A549 (cell line): ENCODE measurements at regions not wholly inside any gene's neighbourhood (a gene's known extent, or its start where the extent isn't known, plus 50 kb on each side); places are given as distances from the start of the nearest gene placed in this dataset.

ENCODE experiments used
- ATAC-seq, 2 experiments: fragments of 200-7000 bp in 1 of 2; fragments of >200 bp in 1 of 2; cut with Nextera tagmentation in 1 of 2; cut with Tn5 transposase in 1 of 2; 3 replicates each; pipeline versions ENCODE4 v1.8.0 to v1.9.1; 2018 to 2020; ENCODE audit warnings: mild to moderate bottlenecking in 1 of 2, moderate library complexity in 1 of 2
- CTCF ChIA-PET: fragments of 300-600 bp; sonication (Branson Sonifier 250); formaldehyde crosslinking; extraction: SDS; loops from one replicate; lab custom pipeline; 2021; ENCODE audit warnings: antibody characterized with exemption, inconsistent platforms; lab: Yijun Ruan, JAX
- POLR2A ChIA-PET: fragments of 350-600 bp; formaldehyde crosslinking; extraction: SDS; loops from one replicate; lab custom pipeline; 2021; ENCODE audit warnings: antibody characterized with exemption, inconsistent platforms; lab: Yijun Ruan, JAX
- DNase-seq, 2 experiments: peaks; one replicate each; pipeline versions ENCODE4 v3.0.0 to v3.0.0-alpha.2; 2011 to 2016; ENCODE audit warnings: low read depth in 1 of 2, low spot score in 1 of 2
- FAIRE-seq: peaks from 2 replicates; lab custom pipeline; 2011; peaks lifted over from hg19 to GRCh38; lab: Jason Lieb, UNC
- H3K27ac ChIP-seq, 2 experiments: fragments of >200 bp; sonication (Bioruptor Twin); formaldehyde crosslinking; 3 replicates each; pipeline ENCODE4 v1.5.1; 2016 to 2017
- H3K4me1 ChIP-seq: fragments of >200 bp; sonication (Bioruptor Twin); formaldehyde crosslinking; 3 replicates; pipeline ENCODE4 v1.6.1; 2016
- H3K4me2 ChIP-seq: fragments of >200 bp; sonication (Bioruptor Twin); formaldehyde crosslinking; 3 replicates; pipeline ENCODE4 v1.6.1; 2016
- H3K4me3 ChIP-seq: fragments of >200 bp; sonication (Bioruptor Twin); formaldehyde crosslinking; 3 replicates; pipeline ENCODE4 v1.5.1; 2016
- H3K9me3 ChIP-seq: fragments of >200 bp; sonication (Bioruptor Twin); formaldehyde crosslinking; 3 replicates; pipeline ENCODE4 v1.6.1; 2016
- BHLHE40 ChIP-seq: IDR thresholded peaks from 2 replicates; pipeline ENCODE4 v1.6.1; 2012; ENCODE audit warnings: low read depth, low read length, inconsistent platforms
- CHD2 ChIP-seq: fragments of 150-350 bp; IDR thresholded peaks from 2 replicates; pipeline ENCODE4 v1.6.1; 2014; ENCODE audit warnings: low read length; ENCODE audit not compliant: partially characterized antibody
- CHD4 ChIP-seq: fragments of 200-600 bp; sonication (generic); IDR thresholded peaks from 2 replicates; pipeline ENCODE4 v1.6.1; 2016; ENCODE audit warnings: antibody characterized with exemption, mild to moderate bottlenecking, borderline replicate concordance
- FOSL2 ChIP-seq, 2 experiments: fragments of 450-650 bp in 1 of 2; fragments of >200 bp in 1 of 2; sonication (Bioruptor Twin) in 1 of 2; formaldehyde crosslinking; IDR thresholded peaks; 2 replicates each; pipeline versions ENCODE4 v1.5.0 to v1.6.1; 2016 to 2020; ENCODE audit warnings: mild to moderate bottlenecking in 1 of 2, moderate library complexity in 1 of 2
- FOXS1 ChIP-seq: fragments of 250-450 bp; sonication (Bioruptor Pico); IDR thresholded peaks from 2 replicates; pipeline ENCODE4 v1.5.0; 2020; ENCODE audit warnings: mild to moderate bottlenecking, moderate library complexity
- HOXB13 ChIP-seq: fragments of 250-450 bp; sonication (Bioruptor Pico); IDR thresholded peaks from 2 replicates; pipeline ENCODE4 v1.5.0; 2020; ENCODE audit warnings: low read depth, mild to moderate bottlenecking, moderate library complexity
- JUNB ChIP-seq: fragments of >200 bp; sonication (Bioruptor Twin); formaldehyde crosslinking; IDR thresholded peaks from 2 replicates; pipeline ENCODE4 v1.6.1; 2016
- KDM1A ChIP-seq: fragments of 200-600 bp; sonication (generic); IDR thresholded peaks from 2 replicates; pipeline ENCODE4 v1.6.1; 2016; ENCODE audit warnings: low read depth, mild to moderate bottlenecking
- KDM5A ChIP-seq: fragments of 200-600 bp; sonication (generic); IDR thresholded peaks from 2 replicates; pipeline ENCODE4 v1.6.1; 2016; ENCODE audit warnings: antibody characterized with exemption, mild to moderate bottlenecking
- MAFK ChIP-seq: fragments of 450-650 bp; IDR thresholded peaks from 2 replicates; pipeline ENCODE4 v1.6.1; 2014; ENCODE audit not compliant: partially characterized antibody
- MAZ ChIP-seq: fragments of 150-350 bp; IDR thresholded peaks from 2 replicates; pipeline ENCODE4 v1.6.1; 2014; ENCODE audit warnings: antibody characterized with exemption, low read depth, low read length, borderline replicate concordance
- NFE2L2 ChIP-seq: fragments of 150-350 bp; conservative IDR thresholded peaks from 2 replicates; pipeline ENCODE4 v1.6.1; 2014; ENCODE audit warnings: low read length
- POLR2A ChIP-seq: IDR thresholded peaks from 2 replicates; pipeline ENCODE4 v1.6.1; 2012; ENCODE audit warnings: mild to moderate bottlenecking, low read length
- RARB ChIP-seq: fragments of 250-450 bp; sonication (Bioruptor Pico); IDR thresholded peaks from 2 replicates; pipeline ENCODE4 v1.8.0; 2021; ENCODE audit warnings: mild to moderate bottlenecking, moderate library complexity
- SMC3 ChIP-seq: fragments of >200 bp; sonication (Bioruptor Twin); formaldehyde crosslinking; IDR thresholded peaks from 3 replicates; pipeline ENCODE4 v1.6.1; 2018; ENCODE audit warnings: inconsistent platforms
- TFCP2L1 ChIP-seq: fragments of 250-450 bp; sonication (Bioruptor Pico); IDR thresholded peaks from 2 replicates; pipeline ENCODE4 v1.5.0; 2021; ENCODE audit warnings: mild to moderate bottlenecking
- TP53 ChIP-seq: fragments of 250-450 bp; sonication (Bioruptor Pico); IDR thresholded peaks from 2 replicates; pipeline ENCODE4 v1.5.0; 2021; ENCODE audit warnings: mild to moderate bottlenecking, moderate library complexity
- ZFP36 ChIP-seq: fragments of 450-650 bp; IDR thresholded peaks from 2 replicates; pipeline ENCODE4 v1.6.1; 2014; ENCODE audit warnings: borderline replicate concordance; ENCODE audit not compliant: partially characterized antibody
- WGBS: methylation state at CpG from one replicate; pipeline ENCODE4 v1.1.6; 2017; ENCODE audit errors: missing lambda C conversion rate; 5-methylcytosine and 5-hydroxymethylcytosine counted together
- TF ChIP-seq, protein P1 (sequence below): IDR thresholded peaks from 2 replicates; pipeline ENCODE4 v1.6.1; 2012
- TF ChIP-seq, protein P2 (sequence below): fragments of 200-600 bp; sonication (generic); IDR thresholded peaks from 2 replicates; pipeline ENCODE4 v1.6.1; 2016; ENCODE audit warnings: antibody characterized with exemption, mild to moderate bottlenecking, moderate library complexity
- TF ChIP-seq, protein P3 (sequence below): fragments of >200 bp; sonication (Bioruptor Twin); formaldehyde crosslinking; IDR thresholded peaks from 3 replicates; pipeline ENCODE4 v1.6.1; 2016
- TF ChIP-seq, protein P4 (sequence below): fragments of 250-450 bp; sonication (Bioruptor Pico); IDR thresholded peaks from 2 replicates; pipeline ENCODE4 v1.5.0; 2021; ENCODE audit warnings: mild to moderate bottlenecking, moderate library complexity, borderline replicate concordance
- TF ChIP-seq, protein P5 (sequence below): IDR thresholded peaks from 2 replicates; pipeline ENCODE4 v1.6.1; 2012; ENCODE audit warnings: low read depth, borderline replicate concordance

DNA sequence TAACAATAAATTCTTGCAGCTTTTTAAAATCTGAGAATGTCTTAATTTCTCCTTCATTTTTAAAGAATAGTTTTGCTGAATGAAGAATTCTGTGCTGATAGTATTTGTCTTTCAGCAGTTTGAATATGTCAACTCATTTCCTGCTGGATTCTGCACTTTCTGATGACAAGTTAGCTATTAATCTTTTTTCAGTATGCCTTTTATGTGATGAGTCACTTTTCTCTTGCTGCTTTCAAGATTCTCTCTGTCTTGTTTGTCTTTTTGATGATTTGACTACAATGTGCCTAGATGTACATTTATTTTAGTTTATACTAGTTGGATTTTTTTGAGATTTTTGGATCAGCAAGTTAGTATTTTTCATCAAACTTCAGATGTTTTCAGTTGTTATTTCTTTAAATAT lies 87.9 kb upstream of the AVPR1A start:
- DNase-seq (peak in 1 of 2 experiments; percentile 46), ATAC-seq (no peak)
- POLR2A ChIA-PET, result no interaction called here
- Histone ChIP-seq H3K4me3 (no peak overlapping the region), H3K4me1 (no peaks in the 10 kb centered on the region)
- CTCF ChIA-PET, result no interaction called here
- no peak for TF ChIP-seq FOSL2 (IDR thresholded peaks at IDR 0.05)
- peak; percentile 65; the same call in 1 of the 2 replicates for TF ChIP-seq FOSL2 (CRISPR knock-in tag; IDR thresholded peaks at IDR 0.05)
- TF ChIP-seq, protein P1, sequence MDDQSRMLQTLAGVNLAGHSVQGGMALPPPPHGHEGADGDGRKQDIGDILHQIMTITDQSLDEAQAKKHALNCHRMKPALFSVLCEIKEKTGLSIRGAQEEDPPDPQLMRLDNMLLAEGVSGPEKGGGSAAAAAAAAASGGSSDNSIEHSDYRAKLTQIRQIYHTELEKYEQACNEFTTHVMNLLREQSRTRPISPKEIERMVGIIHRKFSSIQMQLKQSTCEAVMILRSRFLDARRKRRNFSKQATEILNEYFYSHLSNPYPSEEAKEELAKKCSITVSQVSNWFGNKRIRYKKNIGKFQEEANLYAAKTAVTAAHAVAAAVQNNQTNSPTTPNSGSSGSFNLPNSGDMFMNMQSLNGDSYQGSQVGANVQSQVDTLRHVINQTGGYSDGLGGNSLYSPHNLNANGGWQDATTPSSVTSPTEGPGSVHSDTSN, result no peak
- TF ChIP-seq KDM1A, result no peak
- TF ChIP-seq MAFK, result peak; percentile 57
- TF ChIP-seq, all 56 proteins: peak for 2
- Histone ChIP-seq H3K9me3 (peaks cover 10% of the 10 kb centered on the region; the same call in 2 of the 3 replicates), H3K4me2 (no peak overlapping the region), H3K27ac (no peak overlapping the region)
- FAIRE-seq, result peak; percentile 76

DNA sequence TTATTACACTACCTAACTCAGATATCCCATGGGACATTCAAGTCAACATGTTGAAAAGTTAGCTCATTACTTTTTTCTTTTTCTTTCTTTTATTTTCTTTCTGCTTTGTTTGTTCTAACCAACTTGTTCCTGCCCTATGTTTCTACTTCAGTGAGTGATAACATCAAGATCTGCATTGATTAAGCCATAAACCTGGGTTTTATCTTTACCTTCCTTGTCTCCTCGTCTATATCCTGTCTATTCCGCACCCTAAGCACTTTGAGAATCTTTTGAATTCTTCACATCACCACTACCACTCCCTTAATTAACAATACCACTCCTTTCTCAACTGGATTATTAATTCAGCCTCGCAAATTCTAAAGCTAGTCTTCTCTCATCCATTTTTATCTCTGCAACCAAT lies 81.9 kb upstream of the AVPR1A start:
- H3K4me3 ChIP-seq, result no peak overlapping the region
- DNase-seq (no peak), ATAC-seq (no peak), FAIRE-seq (no peak)
- ChIA-PET CTCF (no interaction called here), POLR2A (no interaction called here)
- WGBS, result 27% methylated on average over 3 of the region's 3 CpGs
- H3K4me1 ChIP-seq, result no peaks in the 10 kb centered on the region
- H3K9me3 ChIP-seq, result 0 out of 3 replicates have a peak, but pooled peaks cover 2% of the 10 kb centered on the region
- TF ChIP-seq JUNB (no peak), HOXB13 (no peak), TP53 (CRISPR knock-in tag) (no peak), KDM1A (no peak), POLR2A (no peak), NFE2L2 (no peak), MAZ (no peak), TFCP2L1 (CRISPR knock-in tag) (no peak), CHD2 (no peak), KDM5A (no peak), SMC3 (no peak), ZFP36 (no peak), RARB (CRISPR knock-in tag) (no peak)
- TF ChIP-seq, protein P2, sequence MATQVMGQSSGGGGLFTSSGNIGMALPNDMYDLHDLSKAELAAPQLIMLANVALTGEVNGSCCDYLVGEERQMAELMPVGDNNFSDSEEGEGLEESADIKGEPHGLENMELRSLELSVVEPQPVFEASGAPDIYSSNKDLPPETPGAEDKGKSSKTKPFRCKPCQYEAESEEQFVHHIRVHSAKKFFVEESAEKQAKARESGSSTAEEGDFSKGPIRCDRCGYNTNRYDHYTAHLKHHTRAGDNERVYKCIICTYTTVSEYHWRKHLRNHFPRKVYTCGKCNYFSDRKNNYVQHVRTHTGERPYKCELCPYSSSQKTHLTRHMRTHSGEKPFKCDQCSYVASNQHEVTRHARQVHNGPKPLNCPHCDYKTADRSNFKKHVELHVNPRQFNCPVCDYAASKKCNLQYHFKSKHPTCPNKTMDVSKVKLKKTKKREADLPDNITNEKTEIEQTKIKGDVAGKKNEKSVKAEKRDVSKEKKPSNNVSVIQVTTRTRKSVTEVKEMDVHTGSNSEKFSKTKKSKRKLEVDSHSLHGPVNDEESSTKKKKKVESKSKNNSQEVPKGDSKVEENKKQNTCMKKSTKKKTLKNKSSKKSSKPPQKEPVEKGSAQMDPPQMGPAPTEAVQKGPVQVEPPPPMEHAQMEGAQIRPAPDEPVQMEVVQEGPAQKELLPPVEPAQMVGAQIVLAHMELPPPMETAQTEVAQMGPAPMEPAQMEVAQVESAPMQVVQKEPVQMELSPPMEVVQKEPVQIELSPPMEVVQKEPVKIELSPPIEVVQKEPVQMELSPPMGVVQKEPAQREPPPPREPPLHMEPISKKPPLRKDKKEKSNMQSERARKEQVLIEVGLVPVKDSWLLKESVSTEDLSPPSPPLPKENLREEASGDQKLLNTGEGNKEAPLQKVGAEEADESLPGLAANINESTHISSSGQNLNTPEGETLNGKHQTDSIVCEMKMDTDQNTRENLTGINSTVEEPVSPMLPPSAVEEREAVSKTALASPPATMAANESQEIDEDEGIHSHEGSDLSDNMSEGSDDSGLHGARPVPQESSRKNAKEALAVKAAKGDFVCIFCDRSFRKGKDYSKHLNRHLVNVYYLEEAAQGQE, result no peak
- TF ChIP-seq, protein P3, sequence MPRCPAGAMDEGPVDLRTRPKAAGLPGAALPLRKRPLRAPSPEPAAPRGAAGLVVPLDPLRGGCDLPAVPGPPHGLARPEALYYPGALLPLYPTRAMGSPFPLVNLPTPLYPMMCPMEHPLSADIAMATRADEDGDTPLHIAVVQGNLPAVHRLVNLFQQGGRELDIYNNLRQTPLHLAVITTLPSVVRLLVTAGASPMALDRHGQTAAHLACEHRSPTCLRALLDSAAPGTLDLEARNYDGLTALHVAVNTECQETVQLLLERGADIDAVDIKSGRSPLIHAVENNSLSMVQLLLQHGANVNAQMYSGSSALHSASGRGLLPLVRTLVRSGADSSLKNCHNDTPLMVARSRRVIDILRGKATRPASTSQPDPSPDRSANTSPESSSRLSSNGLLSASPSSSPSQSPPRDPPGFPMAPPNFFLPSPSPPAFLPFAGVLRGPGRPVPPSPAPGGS, result no peak
- H3K27ac ChIP-seq, result no peak overlapping the region
- H3K4me2 ChIP-seq, result no peak overlapping the region

DNA sequence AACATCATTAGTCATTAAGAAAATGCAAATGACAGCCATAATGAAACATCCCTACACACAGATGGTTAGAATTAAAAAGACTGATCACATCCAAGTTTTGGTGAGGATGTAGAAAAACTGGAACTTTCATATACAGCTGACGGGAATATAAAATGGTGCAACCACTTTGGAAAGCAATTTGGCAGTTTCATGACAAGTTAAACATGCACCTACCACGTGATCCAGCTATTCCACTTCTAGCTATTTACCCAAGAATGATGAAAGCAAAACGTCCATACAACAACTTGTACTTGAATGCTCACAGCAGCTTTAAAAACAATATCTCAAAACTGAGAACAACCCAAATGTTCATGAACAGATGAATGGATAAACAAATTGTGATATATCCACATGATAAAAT lies 77.9 kb upstream of the AVPR1A start:
- Histone ChIP-seq H3K4me3 (no peak overlapping the region), H3K4me1 (no peaks in the 10 kb centered on the region), H3K4me2 (no peak overlapping the region), H3K9me3 (no peaks in the 10 kb centered on the region), H3K27ac (no peak overlapping the region)
- CTCF ChIA-PET, result no interaction called here
- POLR2A ChIA-PET, result no interaction called here
- DNase-seq, result no peak
- no peak for ATAC-seq
- TF ChIP-seq CHD4, result no peak
- TF ChIP-seq POLR2A, result no peak
- TF ChIP-seq, protein P4, sequence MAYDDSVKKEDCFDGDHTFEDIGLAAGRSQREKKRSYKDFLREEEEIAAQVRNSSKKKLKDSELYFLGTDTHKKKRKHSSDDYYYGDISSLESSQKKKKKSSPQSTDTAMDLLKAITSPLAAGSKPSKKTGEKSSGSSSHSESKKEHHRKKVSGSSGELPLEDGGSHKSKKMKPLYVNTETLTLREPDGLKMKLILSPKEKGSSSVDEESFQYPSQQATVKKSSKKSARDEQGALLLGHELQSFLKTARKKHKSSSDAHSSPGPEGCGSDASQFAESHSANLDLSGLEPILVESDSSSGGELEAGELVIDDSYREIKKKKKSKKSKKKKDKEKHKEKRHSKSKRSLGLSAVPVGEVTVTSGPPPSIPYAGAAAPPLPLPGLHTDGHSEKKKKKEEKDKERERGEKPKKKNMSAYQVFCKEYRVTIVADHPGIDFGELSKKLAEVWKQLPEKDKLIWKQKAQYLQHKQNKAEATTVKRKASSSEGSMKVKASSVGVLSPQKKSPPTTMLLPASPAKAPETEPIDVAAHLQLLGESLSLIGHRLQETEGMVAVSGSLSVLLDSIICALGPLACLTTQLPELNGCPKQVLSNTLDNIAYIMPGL, result no peak
- TF ChIP-seq, protein P5, sequence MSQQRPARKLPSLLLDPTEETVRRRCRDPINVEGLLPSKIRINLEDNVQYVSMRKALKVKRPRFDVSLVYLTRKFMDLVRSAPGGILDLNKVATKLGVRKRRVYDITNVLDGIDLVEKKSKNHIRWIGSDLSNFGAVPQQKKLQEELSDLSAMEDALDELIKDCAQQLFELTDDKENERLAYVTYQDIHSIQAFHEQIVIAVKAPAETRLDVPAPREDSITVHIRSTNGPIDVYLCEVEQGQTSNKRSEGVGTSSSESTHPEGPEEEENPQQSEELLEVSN, result no peak
- no peak for TF ChIP-seq BHLHE40
- no peak for TF ChIP-seq FOXS1 (CRISPR knock-in tag)
- TF ChIP-seq TP53 (CRISPR knock-in tag), result no peak
- no peak for TF ChIP-seq JUNB
- FAIRE-seq, result no peak
- 13% methylated on average over 3 of the region's 3 CpGs for WGBS
